Ectodermal cell (in vitro differentiated cells): ENCODE measurements at regions not wholly inside any gene's neighbourhood (a gene's known extent, or its start where the extent isn't known, plus 50 kb on each side); places are given as distances from the start of the nearest gene placed in this dataset.

ENCODE experiments used
- H3K27ac ChIP-seq: 2 replicates; pipeline ENCODE4 v1.7.0; 2013; ENCODE audit warnings: mild to moderate bottlenecking, low read depth, low read length; ENCODE audit not compliant: insufficient read depth, poor library complexity, severe bottlenecking
- H3K27me3 ChIP-seq: 2 replicates; pipeline ENCODE4 v1.7.0; 2013; ENCODE audit warnings: mild to moderate bottlenecking, low read length; ENCODE audit not compliant: insufficient read depth, control insufficient read depth, poor library complexity, severe bottlenecking
- H3K36me3 ChIP-seq: one replicate; pipeline ENCODE4 v1.7.0; 2013; ENCODE audit warnings: low read length; ENCODE audit not compliant: control insufficient read depth, insufficient read depth
- H3K4me1 ChIP-seq: one replicate; pipeline ENCODE4 v1.7.0; 2013; ENCODE audit warnings: low read length; ENCODE audit not compliant: control insufficient read depth, insufficient read depth
- H3K4me3 ChIP-seq: 2 replicates; pipeline ENCODE4 v1.7.0; 2013; ENCODE audit warnings: low read depth, low read length, control low read depth; ENCODE audit not compliant: insufficient read depth
- H3K9me3 ChIP-seq: 2 replicates; pipeline ENCODE4 v1.7.0; 2013; ENCODE audit warnings: mild to moderate bottlenecking, low read length, moderate library complexity; ENCODE audit not compliant: control insufficient read depth
- WGBS, 2 experiments: methylation state at CpG; one replicate each; pipeline ENCODE4 v1.1.7; 2013; ENCODE audit warnings: missing lambda C conversion rate in 2 of 2; 5-methylcytosine and 5-hydroxymethylcytosine counted together

- H3K4me1 ChIP-seq, result peaks cover 12% of the 10 kb centered on the region
- H3K36me3 ChIP-seq, result no peaks in the 10 kb centered on the region
- WGBS, 2 experiments, result 50 to 74% methylated on average over 1 to 2 of the region's 2 CpGs
- no peaks in the 10 kb centered on the region for H3K27me3 ChIP-seq
- H3K9me3 ChIP-seq, result no peaks in the 10 kb centered on the region
- no peak overlapping the region for H3K4me3 ChIP-seq
- no peak overlapping the region for H3K27ac ChIP-seq
These were observed 149.7 kb upstream of the SERP2 start for GRCh38 chr13:44223770-44224444.

GRCh38 chr13:44224450-44225149 is 149.0 kb upstream of the SERP2 start:
- no peak overlapping the region for H3K27ac ChIP-seq
- no peak overlapping the region for H3K4me3 ChIP-seq
- no peaks in the 10 kb centered on the region for H3K27me3 ChIP-seq
- no peaks in the 10 kb centered on the region for H3K9me3 ChIP-seq
- 89 to 95% methylated on average over 1 to 2 of the region's 2 CpGs for WGBS, 2 experiments
- H3K36me3 ChIP-seq, result no peaks in the 10 kb centered on the region
- peaks cover 11% of the 10 kb centered on the region for H3K4me1 ChIP-seq

GRCh38 chr13:44229371-44230030 is 144.1 kb upstream of the SERP2 start:
- Histone ChIP-seq H3K36me3 (no peaks in the 10 kb centered on the region), H3K9me3 (no peaks in the 10 kb centered on the region), H3K27ac (no peak overlapping the region), H3K4me1 (no peaks in the 10 kb centered on the region), H3K4me3 (no peak overlapping the region), H3K27me3 (no peaks in the 10 kb centered on the region)
- WGBS, 2 experiments, result 91 to 92% methylated on average over 11 of the region's 11 CpGs

- Histone ChIP-seq H3K9me3 (no peaks in the 10 kb centered on the region), H3K4me1 (no peaks in the 10 kb centered on the region), H3K27me3 (no peaks in the 10 kb centered on the region), H3K36me3 (no peaks in the 10 kb centered on the region), H3K4me3 (no peak overlapping the region), H3K27ac (no peak overlapping the region)
- 92 to 94% methylated on average over 7 of the region's 7 CpGs for WGBS, 2 experiments
These were observed 143.6 kb upstream of the SERP2 start for GRCh38 chr13:44230071-44230470.

GRCh38 chr13:44230736-44231135 is 142.9 kb upstream of the SERP2 start:
- no peaks in the 10 kb centered on the region for H3K36me3 ChIP-seq
- WGBS, 2 experiments, result 93 to 94% methylated on average over 3 to 6 of the region's 6 CpGs
- H3K27me3 ChIP-seq, result no peaks in the 10 kb centered on the region
- no peak overlapping the region for H3K4me3 ChIP-seq
- H3K27ac ChIP-seq, result no peak overlapping the region
- H3K4me1 ChIP-seq, result no peaks in the 10 kb centered on the region
- H3K9me3 ChIP-seq, result no peaks in the 10 kb centered on the region

- Histone ChIP-seq H3K27ac (no peak overlapping the region), H3K27me3 (no peaks in the 10 kb centered on the region), H3K4me3 (no peak overlapping the region), H3K36me3 (no peaks in the 10 kb centered on the region), H3K4me1 (no peaks in the 10 kb centered on the region), H3K9me3 (no peaks in the 10 kb centered on the region)
- WGBS, 2 experiments, result 79 to 84% methylated on average over 15 of the region's 15 CpGs
These were observed 141.7 kb upstream of the SERP2 start for GRCh38 chr13:44231786-44232516.

GRCh38 chr13:44232774-44233173 is 140.8 kb upstream of the SERP2 start:
- Histone ChIP-seq H3K27ac (no peak overlapping the region), H3K9me3 (no peaks in the 10 kb centered on the region), H3K4me3 (no peak overlapping the region), H3K36me3 (no peaks in the 10 kb centered on the region), H3K27me3 (no peaks in the 10 kb centered on the region), H3K4me1 (no peaks in the 10 kb centered on the region)
- WGBS, 2 experiments, result 93 to 95% methylated on average over 6 of the region's 6 CpGs

- no peak overlapping the region for H3K27ac ChIP-seq
- H3K27me3 ChIP-seq, result no peaks in the 10 kb centered on the region
- no peaks in the 10 kb centered on the region for H3K9me3 ChIP-seq
- no peaks in the 10 kb centered on the region for H3K4me1 ChIP-seq
- H3K4me3 ChIP-seq, result no peak overlapping the region
- 80 to 93% methylated on average over 1 of the region's 1 CpG for WGBS, 2 experiments
- no peaks in the 10 kb centered on the region for H3K36me3 ChIP-seq
These were observed 139.1 kb upstream of the SERP2 start for GRCh38 chr13:44234566-44234965.

- Histone ChIP-seq H3K4me3 (no peak overlapping the region), H3K27ac (no peak overlapping the region)
- WGBS, 2 experiments, result 100% methylated on average over 1 of the region's 1 CpG
These were observed 137.3 kb upstream of the SERP2 start for GRCh38 chr13:44236370-44236769.

GRCh38 chr13:44236801-44237207 is 136.8 kb upstream of the SERP2 start:
- no peaks in the 10 kb centered on the region for H3K9me3 ChIP-seq
- H3K27ac ChIP-seq, result no peak overlapping the region
- H3K4me3 ChIP-seq, result no peak overlapping the region
- WGBS, 2 experiments, result 96% methylated on average over 5 of the region's 5 CpGs
- H3K27me3 ChIP-seq, result no peaks in the 10 kb centered on the region
- no peaks in the 10 kb centered on the region for H3K4me1 ChIP-seq
- no peaks in the 10 kb centered on the region for H3K36me3 ChIP-seq

More at GRCh38 chr13:44236370-44236769, 137.3 kb upstream of the SERP2 start:
- Histone ChIP-seq H3K4me1 (no peaks in the 10 kb centered on the region), H3K9me3 (no peaks in the 10 kb centered on the region), H3K36me3 (no peaks in the 10 kb centered on the region), H3K27me3 (no peaks in the 10 kb centered on the region)
